Kidney capillary endothelial cell (primary cell): ENCODE measurements at regions not wholly inside any gene's neighbourhood (a gene's known extent, or its start where the extent isn't known, plus 50 kb on each side); places are given as distances from the start of the nearest gene placed in this dataset.

Source experiments
- DNase-seq: peaks from one replicate; pipeline ENCODE4 v3.0.0-alpha.2; 2018; ENCODE audit warnings: low spot score

DNA sequence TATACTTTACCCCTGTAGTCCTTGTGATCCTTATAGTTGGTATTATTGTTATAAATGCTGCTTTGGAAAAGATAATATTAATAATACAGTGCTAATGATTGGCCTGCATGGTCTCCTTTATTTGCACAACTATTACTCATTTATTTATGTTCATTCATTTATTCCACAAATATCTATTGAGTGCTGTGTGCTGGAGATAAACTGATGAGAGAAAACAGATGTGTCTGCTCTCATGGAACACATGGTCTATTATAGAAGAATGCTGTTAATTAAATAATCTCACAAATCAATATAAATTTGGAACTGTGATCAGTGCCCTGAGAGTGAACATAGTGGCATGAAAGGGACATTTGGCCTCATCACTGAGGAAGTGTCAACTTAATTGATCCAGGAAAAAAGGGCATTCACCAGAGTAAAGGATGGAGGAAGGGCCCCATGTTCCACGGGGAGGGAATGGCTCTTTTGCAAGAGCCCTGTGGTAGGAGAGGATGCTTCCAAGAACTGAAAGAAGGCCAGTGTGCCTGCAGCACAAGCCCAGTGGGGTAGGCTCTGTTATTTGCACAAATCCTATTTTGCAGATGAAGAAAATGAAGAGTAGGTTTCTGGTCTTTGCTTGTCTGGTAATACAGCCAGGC is 91.5 kb upstream of the STK39 start:
- DNase-seq: no peak

DNA sequence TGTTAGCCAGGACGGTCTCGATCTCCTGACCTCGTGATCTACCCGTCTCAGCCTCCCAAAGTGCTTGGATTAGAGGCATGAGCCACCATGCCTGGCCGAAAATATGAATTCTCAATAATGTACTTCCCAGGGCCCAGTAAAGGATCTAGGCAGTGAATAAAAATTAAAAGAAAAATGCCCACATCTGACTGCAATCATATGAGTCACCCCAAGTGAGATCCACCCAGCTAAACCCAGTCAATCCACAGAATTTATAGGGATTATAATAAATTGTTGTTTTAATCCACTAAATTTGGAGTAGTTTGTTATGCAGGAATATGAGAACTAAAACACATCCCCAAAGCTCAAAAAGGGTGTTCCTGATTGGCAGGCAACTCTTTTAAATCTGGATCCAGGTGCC is 93.5 kb upstream of the STK39 start:
- no peak for DNase-seq

DNA sequence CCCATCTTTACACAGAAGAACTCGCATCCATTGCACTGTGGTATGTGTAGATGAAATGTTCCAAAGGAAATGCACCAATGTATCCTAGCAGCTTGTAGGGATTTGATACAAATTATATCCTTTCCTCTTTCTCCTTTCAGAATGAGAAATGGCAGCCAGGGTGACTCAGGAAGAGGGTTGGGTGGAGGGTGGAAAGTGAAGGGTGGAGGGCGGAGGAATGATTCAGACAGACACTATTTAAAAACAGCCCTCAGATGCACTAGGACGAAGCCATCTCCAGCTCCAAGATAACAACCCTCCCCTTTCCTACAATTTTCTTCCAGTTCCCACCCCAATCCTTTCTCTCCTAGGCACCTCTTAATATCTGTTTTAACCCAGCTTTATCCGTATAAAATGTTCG is 96.2 kb upstream of the STK39 start:
- DNase-seq: no peak

DNA sequence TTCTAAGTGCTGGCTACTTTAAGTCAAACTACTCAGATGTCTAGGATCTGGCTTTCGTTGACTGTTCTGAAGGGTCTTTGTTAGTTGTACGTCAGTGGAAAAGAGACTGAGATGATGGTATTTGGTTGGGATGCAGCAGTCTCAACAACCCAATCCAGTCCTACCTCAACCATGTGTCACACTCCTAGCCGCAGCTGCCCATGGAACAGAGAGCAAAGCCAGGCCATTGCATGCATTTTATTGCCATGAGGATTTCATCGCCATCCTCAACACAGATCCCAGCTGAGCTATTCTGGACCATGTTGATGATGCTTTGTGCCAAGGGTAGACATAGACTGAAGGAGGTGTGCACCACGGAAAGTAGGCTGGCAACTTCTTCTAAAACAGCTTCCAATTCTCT is 97.3 kb upstream of the STK39 start:
- no peak for DNase-seq

DNA sequence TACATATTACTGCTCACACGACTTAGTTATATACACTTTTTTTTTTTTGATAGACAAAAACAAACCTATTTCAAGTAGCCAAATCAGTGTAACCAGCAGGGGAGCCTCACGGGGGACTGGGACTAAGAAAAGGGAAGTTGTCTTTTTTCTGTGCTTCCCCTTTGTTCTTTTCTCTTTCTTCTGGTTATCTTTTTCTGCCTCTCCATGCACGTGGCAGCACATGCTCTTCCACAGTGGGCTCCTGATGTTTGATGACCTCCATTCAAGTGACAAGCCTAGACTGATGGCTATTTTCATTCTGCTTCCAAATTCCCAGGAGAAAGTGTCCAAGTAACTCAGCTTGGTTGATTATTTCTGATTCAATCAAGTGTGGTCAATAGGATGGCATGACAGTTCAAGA is 98.2 kb upstream of the STK39 start:
- no peak for DNase-seq

DNA sequence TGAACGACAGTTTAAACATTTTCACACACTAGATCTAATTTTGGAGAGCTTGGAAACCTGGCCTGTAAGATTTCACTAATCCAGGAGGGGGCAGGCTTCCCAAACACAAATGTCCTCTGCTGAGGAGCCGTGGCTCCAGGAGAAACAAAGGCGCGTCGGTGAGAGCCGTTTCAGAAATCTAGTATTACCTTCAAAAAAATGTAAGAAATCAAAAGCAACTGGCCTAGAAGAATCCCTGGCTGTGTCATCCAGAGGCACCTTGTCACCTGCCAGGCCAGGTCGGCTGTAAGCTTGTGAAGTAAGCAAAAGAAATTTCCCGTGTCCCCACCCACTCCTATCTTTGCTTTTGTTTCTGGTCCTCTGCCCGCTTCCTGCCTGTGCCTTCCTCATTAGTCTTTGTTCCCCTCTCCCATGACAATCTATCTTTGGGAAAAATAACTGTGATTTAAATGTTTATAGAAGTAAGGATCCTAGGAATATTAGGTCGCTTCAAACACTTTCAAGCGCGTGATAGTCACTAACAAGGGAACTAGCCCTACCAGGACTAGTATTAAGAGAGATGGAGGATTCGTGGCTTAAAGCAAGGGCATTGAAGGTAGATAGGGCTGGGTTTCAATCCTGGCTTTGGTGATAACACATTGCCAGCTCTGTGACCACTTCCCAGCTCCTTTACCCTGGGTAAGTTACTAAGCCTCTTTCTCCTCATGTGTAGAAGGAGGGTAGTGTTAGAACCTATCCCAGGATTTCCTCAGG is 99.5 kb upstream of the STK39 start:
- peak; percentile 66 for DNase-seq

DNA sequence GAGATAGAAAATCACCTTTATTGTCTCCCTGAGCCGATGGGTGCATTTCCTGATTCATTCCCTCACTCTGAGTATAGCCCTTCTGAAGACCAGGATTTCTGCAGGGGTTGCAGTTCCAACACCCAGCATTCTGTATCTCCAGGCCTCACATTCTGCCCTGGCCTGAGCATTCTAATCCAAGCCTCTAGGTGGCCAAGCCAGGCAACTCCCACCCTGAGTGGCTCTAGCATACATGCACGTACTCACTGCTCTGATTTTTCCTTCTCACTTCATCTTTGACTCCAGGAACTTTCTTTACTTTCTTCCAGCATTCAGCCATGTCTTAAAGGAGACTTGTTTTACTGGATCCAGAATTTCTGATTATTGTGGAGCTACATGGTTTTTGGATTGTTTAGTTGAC is 100.7 kb upstream of the STK39 start:
- DNase-seq: peak; percentile 41

DNA sequence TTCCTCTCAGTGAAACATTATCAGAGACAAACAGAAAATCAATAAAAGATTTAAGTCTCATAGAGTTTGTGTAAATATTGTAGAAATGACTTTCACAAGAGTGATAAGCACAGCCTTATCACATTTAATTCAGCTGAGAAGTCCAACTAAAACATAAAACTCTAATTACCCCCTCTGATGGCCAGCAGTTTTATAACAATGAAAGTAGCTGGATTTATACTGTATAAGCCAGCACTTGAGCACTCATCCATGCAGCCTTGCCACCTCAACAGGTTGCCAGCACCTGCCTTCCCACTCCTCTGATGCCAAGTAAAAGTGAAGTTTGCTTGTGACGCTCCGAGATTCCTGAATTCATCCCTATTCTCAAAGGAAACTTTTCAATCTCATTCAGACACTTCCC is 103.0 kb upstream of the STK39 start:
- DNase-seq: peak; percentile 15

DNA sequence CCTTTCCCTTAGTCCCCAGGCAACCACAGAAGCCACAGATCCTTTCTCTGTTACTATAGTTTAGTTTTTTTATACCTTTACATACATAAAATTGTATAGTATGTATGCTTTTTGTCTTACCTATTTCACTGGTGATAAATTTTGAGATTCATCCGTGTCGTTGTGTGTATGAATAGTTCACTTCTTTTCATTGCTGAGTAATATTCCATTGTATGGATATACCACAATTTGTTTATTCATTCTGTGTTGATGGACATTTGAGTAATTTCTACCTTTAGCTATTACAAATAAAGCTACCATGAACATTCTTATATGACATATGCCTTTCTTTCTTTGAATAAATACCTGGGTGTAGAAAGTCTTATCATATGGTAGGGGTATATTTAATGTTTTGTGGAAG is 102.8 kb upstream of the CERS6 start:
- no peak for DNase-seq

DNA sequence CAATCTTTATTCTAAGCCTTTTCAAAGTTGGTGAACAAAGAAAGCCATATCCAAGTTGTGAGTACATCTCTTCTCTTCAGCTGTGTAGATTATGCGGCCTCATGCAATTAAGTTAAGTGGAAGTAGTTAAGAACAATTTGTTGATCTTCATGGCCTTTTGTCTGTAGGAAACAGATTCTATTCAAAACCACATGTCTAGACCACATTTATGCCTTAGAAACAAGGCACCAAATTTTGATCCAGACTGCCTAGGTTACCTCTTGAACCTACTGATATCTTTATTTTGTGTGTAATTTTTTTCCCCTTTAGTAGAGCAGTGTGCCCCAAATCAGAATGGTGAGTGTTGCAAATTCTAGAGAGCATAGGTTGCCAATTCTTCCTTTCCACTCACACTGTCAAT is 101.6 kb upstream of the CERS6 start:
- no peak for DNase-seq

DNA sequence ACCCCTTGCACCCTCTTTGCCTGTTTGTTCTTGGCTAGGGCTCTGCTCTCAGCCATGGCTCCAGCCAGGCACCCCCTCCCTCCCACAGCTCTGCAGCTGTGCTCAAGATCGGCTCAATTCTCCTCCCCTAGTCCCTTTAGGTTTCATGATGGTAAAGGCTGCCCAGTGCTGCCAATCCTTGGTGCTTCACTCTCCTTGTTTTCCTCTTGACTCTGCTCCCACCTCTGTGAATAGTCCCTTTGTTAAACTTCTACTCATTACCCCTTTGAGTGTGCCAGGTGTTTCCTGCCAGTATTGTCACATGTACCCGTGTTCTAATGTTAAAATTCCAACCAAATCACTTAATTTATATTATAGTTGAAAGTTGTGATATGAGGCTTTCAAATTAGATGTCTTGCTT is 101.0 kb upstream of the CERS6 start:
- no peak for DNase-seq

DNA sequence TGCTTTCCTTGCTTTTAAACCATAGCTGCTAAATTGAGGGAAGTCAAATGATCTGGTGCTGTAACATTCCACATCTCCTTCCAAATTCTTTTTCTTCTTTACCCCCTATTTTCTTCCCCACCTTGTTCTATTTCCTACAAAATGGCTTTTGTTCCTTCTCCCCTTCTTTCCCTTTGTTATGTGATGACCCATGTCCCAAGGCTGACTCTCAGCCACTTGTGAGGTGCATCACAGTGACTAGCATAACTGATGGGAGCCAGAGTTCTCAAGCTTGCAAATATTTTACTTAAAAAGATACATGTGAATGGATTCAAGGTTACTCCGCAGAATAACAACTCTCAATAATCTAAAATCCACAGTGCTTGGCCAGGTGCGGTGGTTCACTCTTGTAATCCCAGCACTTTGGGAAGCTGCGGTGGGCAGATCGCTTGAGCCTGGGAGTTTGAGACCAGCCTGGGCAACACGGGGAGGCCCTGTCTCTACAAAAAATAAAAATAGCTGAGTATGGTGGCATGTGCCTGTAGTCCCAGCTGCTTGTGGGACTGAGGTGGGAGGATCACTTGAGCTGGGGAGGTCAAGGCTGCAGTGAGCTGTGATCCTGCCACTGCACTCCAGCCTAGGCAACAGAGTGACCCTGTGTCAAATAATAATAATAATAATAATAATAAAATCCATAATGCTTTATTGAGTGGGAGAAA is 100.1 kb upstream of the CERS6 start:
- DNase-seq: no peak

DNA sequence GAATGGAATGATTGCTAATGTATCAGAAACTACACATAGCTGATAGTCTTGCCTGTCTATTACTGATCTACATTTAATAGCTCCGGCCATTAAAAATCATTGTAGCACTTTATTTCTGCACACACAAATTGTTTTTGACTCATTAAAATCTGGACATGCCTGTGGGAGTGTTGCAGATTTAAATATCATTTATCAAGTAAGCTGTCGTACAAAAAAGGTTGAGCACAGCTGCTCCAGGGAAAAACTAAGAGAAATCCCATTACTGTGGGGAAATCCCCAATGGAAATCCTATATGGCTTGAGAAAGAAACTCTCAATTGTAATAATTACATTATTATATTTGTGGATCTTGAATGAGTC is 99.6 kb upstream of the CERS6 start:
- no peak for DNase-seq

DNA sequence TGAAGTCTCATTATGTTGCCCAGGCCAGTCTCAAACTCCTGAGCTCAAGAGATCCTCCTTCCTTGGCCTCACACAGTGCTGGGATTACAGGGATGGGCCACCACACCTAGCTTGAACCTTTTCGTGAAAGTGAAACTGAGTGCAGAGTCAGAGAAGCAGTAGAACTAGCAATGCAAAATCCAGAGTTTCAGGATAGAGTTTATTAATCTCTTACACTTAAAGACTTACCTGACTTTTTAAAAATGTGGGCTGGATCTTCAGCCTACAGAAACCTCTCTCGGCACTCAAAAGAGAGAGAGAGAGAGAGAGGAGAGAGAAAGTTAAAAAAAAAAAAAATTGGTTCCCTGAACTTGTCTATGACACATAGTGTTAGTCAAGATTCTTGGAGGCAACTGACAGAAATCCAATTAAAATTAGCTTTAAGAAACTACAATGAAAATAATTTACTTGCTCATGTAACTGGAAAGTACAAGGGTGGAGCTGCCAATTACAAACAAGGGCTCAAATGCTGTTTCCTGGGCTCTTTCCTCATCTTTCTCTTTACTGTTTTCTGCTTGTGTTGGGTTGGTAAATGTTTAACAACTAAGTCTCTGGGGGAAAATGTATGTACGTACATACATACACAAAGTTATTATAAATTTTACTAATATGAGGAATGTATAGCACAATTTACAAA is 98.1 kb upstream of the CERS6 start:
- DNase-seq: no peak

DNA sequence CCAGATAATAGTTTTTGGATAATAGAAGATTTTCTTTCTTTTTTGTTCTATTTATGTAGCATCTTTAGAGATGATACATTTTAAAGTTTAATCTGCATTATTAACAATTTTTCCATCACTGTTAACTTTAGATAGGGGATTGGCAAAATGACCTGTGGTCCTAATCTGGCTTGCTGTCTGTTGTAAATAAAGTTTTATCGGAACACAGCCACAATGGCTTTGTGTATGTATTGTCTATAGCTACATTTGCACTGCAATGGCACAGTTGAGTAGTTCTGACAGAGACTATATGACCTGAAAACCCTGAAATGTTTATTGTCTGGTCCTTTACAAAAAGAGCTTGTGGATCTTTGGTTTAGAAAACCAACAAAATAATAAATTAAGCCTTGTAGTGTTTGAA is 97.0 kb upstream of the CERS6 start:
- DNase-seq: no peak

DNA sequence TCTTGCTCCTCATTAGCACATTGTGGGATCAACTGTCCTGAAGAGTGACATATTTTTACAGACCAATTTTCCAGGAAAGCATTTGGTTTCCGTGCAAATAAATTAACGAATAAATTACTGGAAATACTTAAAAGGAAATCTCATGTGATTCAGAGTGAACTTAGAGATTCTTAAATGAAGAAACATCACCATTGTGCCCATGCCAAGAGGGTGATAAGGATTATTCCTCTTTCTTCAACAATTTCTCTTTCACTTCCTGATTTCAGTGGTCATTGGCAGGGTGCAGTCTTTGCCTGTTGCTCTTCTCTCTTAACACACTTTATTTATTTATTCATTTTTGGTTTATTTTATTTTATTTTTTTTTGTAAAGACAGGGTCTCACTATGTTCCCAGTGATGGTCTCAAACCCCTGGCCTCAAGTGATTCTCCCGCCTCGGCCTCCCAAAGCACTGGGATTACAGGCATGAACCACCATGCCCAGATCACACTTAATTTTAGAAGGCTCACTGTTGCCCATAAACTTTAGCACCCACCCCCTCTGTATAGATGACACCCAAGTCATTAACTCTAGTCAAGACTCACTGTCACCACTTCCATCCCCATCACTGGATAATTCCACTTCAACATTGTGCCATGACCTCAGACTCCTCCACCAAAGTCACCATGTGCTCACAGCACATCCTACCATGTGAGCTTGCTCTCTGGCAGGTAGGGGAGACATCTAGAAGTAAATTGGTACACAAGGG is 92.6 kb upstream of the CERS6 start:
- no peak for DNase-seq

DNA sequence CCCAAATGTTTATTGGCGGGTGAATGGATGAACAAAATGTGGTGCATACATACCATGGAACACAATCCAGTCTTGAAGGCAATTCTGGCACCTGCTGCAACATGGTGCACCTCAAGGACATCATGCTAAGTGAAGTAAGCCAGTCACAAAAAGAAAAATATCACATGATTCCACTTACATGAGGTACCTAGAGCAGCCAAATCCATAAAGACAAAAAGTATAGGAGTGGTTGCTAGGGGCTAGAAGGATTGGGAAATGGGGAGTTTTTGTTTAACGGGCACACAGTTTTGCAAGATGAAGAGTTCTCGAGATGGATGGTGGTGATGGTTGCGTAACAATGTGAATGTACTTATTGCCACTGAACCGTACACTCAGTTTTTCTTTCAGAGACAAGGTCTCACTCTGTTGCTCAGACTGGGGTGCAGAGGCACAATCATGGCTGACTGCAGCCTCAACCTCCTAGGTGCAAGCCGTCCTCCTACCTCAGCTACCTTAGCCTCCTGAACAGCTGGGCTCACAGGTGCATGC is 90.9 kb upstream of the CERS6 start:
- no peak for DNase-seq

DNA sequence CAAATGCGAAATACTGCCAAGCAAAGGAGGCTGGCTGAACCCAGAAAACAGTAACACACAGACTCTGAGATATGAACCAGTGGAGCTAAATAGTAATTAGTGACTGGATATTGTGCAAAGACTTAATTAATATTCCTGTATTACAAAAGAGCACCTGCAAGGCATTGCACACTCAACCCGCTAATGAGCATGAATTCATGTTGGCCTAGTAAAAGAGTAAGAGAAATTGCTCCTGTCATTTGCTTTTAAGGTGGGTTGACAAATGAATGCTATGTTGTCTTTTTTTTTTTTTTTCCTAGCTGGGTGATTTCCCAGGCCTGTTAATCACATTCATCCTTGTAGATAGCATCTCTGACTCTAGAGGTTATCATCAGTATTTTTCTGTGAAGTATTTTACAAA is 87.0 kb upstream of the CERS6 start:
- DNase-seq: no peak

DNA sequence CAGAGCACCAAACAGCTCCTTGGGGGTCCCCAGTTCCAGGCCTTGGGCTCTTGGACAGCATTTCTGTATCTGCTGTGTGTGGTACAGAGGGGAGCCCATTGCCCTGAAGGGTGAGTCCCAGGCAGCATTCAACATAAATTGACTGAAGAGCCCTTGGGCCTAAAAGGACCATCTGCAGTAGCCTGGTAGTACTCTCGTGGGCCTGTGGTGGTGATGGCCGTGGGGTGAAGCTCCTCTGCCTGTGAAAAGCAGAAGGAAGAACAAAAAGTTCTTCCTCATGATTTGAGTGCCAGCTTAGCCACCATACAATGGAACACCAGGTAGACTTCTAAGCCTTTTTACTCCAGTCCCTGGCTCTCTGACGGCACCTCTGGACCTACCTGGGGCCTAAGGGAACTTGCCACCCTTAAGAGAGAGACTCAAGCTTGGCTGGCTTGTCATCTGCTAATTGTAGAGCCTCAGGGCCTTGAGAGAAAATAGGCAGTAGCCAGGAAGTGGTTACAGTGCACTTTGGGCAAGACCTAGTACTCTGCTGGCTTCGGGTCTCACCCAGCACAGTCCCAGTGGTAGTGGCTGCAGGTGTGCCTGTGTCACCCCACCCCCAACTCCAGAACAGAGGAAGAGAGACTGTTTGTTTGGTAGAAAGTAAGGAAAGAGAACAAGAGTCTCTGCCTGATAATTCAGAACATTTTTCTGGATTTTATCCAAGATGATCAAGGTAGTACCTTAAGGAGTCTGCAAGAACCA is 84.6 kb upstream of the CERS6 start:
- no peak for DNase-seq

DNA sequence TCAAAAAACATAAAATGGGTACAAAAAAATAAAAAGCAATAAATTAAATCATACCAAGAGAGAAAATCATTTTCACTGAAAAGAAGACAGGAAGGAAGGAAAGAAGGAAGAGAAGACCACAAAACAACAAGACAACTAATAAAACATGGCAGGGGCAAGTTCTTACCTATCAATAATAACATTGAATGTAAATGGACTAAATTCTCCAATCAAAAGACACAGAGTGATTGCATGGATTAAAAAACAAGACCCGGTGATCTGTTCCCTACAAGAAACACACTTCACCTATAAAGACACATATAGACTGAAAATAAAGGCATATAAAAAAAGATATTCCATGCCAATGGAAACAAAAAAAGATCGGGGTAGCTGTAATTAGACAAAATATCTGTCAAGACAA is 82.6 kb upstream of the CERS6 start:
- no peak for DNase-seq

DNA sequence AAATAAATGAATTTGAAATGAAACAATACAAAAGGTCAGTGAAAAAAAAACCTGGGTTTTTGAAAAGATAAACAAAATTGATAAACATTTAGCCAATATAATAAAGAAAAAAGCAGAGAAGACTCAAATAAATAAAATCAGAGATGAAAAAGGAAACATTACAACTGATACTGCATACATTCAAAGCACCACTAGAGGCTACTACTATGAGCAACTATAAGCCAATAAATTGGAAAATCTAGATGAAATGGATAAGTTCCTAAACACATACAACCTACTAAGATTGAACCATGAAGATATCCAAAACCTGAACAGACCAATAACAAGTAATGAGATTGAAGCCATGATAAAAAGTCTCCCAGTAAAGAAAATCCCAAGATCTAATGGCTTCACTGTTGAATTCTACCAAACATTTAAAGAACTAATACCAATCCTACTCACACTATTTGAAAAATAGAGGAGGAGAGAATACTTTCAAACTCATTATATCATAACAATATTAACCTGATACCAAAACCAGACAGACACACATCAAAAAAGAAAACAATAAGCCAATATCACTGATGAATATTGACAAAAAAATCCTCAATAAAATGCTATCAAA is 80.8 kb upstream of the CERS6 start:
- DNase-seq: no peak
